ENCODE measurements at regions not wholly inside any gene's neighbourhood (a gene's known extent, or its start where the extent isn't known, plus 50 kb on each side); places are given as distances from the start of the nearest gene placed in this dataset.
A peak's percentile ranks its signal among the peaks of the same experiment; 100 is the strongest.

GRCh38 chr7:17118412-17118811 is 180.0 kb upstream of the AHR start:
- CTCF ChIA-PET: interaction anchor here (0.9 kb wide), 1 partner anchor 158 kb away, joined by 3 read pairs; no protein-coding TSS in a partner anchor

GRCh38 chr7:17120756-17121155 is 177.7 kb upstream of the AHR start:
- Mint-ChIP-seq H3K27me3 (no peaks in the 10 kb centered on the region), H3K4me1 (ENCODE audit: low read depth) (peaks cover 15% of the 10 kb centered on the region), H3K27ac (no peak overlapping the region), H3K9me3 (no peaks in the 10 kb centered on the region), H3K36me3 (ENCODE audit: low read depth) (no peaks in the 10 kb centered on the region), H3K4me3 (no peak overlapping the region)
- ChIA-PET POLR2A (no interaction called here), CTCF (no interaction called here)
- intact Hi-C loops (cut with micrococcal nuclease): no loop called here
- TF ChIP-seq CTCF (IDR thresholded peaks at IDR 0.05): no peak
- ATAC-seq (no peak), DNase-seq (no peak)

More at GRCh38 chr7:17118412-17118811, 180.0 kb upstream of the AHR start:
- no peak for TF ChIP-seq CTCF (IDR thresholded peaks at IDR 0.05)
- Mint-ChIP-seq H3K4me1 (ENCODE audit: low read depth) (peaks cover 14% of the 10 kb centered on the region), H3K27me3 (no peaks in the 10 kb centered on the region), H3K9me3 (no peaks in the 10 kb centered on the region), H3K4me3 (no peak overlapping the region), H3K36me3 (ENCODE audit: low read depth) (no peaks in the 10 kb centered on the region), H3K27ac (no peak overlapping the region)
- ATAC-seq: no peak
- intact Hi-C loops (cut with micrococcal nuclease): no loop called here
- POLR2A ChIA-PET: no interaction called here
- DNase-seq: peak; percentile 13

- no peaks in the 10 kb centered on the region for H3K36me3 Mint-ChIP-seq (ENCODE audit: low read depth)
- ATAC-seq: no peak
- CTCF ChIA-PET: no interaction called here
- intact Hi-C loops (cut with micrococcal nuclease): no loop called here
- DNase-seq: no peak
- H3K4me3 Mint-ChIP-seq: no peak overlapping the region
- H3K4me1 Mint-ChIP-seq (ENCODE audit: low read depth): peaks cover 22% of the 10 kb centered on the region
- no peaks in the 10 kb centered on the region for H3K27me3 Mint-ChIP-seq
- POLR2A ChIA-PET: no interaction called here
- no peaks in the 10 kb centered on the region for H3K9me3 Mint-ChIP-seq
- no peak for TF ChIP-seq CTCF (IDR thresholded peaks at IDR 0.05)
- H3K27ac Mint-ChIP-seq: no peak overlapping the region
These were observed 176.8 kb upstream of the AHR start for GRCh38 chr7:17121671-17122070.

GRCh38 chr7:17123020-17123419 is 175.4 kb upstream of the AHR start:
- no peaks in the 10 kb centered on the region for H3K27me3 Mint-ChIP-seq
- intact Hi-C loops (cut with micrococcal nuclease): no loop called here
- H3K27ac Mint-ChIP-seq: no peak overlapping the region
- no peak overlapping the region for H3K4me3 Mint-ChIP-seq
- CTCF ChIA-PET: interaction anchor here (1.0 kb wide), 1 partner anchor 11 kb away, joined by 3 read pairs; no protein-coding TSS in a partner anchor
- no peaks in the 10 kb centered on the region for H3K36me3 Mint-ChIP-seq (ENCODE audit: low read depth)
- no peak for TF ChIP-seq CTCF (IDR thresholded peaks at IDR 0.05)
- H3K9me3 Mint-ChIP-seq: no peaks in the 10 kb centered on the region
- DNase-seq: no peak
- POLR2A ChIA-PET: no interaction called here
- H3K4me1 Mint-ChIP-seq (ENCODE audit: low read depth): peaks cover 28% of the 10 kb centered on the region
- ATAC-seq: no peak

GRCh38 chr7:17126413-17127268 is 171.8 kb upstream of the AHR start:
- POLR2A ChIA-PET: interaction anchor here (0.7 kb wide), 1 partner anchor 173 kb away, joined by 3 read pairs; no protein-coding TSS in a partner anchor
- peak; percentile 64 for ATAC-seq
- H3K36me3 Mint-ChIP-seq (ENCODE audit: low read depth): no peaks in the 10 kb centered on the region
- peaks cover 27% of the 10 kb centered on the region for H3K4me1 Mint-ChIP-seq (ENCODE audit: low read depth)
- CTCF ChIA-PET: interaction anchor here (0.6 to 0.8 kb wide), 2 partner anchors 12 to 183 kb away, joined by 3 read pairs; no protein-coding TSS in a partner anchor
- no peak overlapping the region for H3K4me3 Mint-ChIP-seq
- DNase-seq: no peak
- peak overlapping the region; percentile 7 for H3K27ac Mint-ChIP-seq
- TF ChIP-seq CTCF (IDR thresholded peaks at IDR 0.05): no peak
- intact Hi-C loops (cut with micrococcal nuclease): no loop called here
- H3K27me3 Mint-ChIP-seq: no peaks in the 10 kb centered on the region
- H3K9me3 Mint-ChIP-seq: no peaks in the 10 kb centered on the region

Measured in activated CD8-positive, alpha-beta T cell treated with anti-CD3 and anti-CD28 coated beads for 36 hours (primary cell).